Upper lobe of left lung (tissue), 4 donors: ENCODE measurements at regions not wholly inside any gene's neighbourhood (a gene's known extent, or its start where the extent isn't known, plus 50 kb on each side); places are given as distances from the start of the nearest gene placed in this dataset.

Source experiments
- EP300 ChIP-seq, 4 donors: sonication (generic); formaldehyde crosslinking; IDR thresholded peaks; one replicate each; pipeline ENCODE4 v1.5.1; 2017; ENCODE audit warnings: antibody characterized with exemption in 4 of 4, control low read depth in 2 of 4
- POLR2A ChIP-seq, 4 donors: fragments of 450-650 bp; IDR thresholded peaks; one replicate each; pipeline ENCODE4 v1.5.1; 2016 to 2017; ENCODE audit warnings: antibody characterized with exemption in 4 of 4, mild to moderate bottlenecking in 2 of 4
- POLR2AphosphoS5 ChIP-seq, 2 donors: sonication (generic); formaldehyde crosslinking; IDR thresholded peaks; one replicate each; pipeline ENCODE4 v1.5.1; 2017; ENCODE audit warnings: antibody characterized with exemption in 2 of 2
- TF ChIP-seq, protein P1 (sequence below), 6 experiments: fragments of 450-650 bp in 4 of 6; fragments of 200-600 bp in 2 of 6; sonication (generic) in 2 of 6; IDR thresholded peaks; one replicate each; pipeline ENCODE4 v1.5.1; 2016 to 2019; ENCODE audit warnings: antibody characterized with exemption in 6 of 6

DNA sequence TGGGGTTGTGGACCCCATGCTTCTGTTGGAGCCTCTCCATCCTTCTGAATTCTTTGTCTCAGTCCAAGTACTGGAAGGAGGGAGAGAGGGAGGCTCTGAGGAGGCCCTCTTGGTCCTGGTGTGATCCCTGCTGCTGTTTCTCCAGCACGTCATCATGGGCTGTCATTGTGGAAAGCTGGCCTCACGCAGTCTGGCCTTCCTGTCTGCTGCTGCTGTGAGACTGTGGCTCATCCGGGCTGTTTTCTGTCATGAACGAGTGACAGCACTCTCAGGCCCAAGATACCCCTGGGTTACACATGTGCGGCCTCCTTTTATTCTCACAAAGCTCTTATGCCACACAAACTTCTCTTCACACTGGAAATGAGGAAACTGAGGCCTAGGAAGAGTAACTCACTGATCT is 499.3 kb downstream of the CCDC171 start:
- TF ChIP-seq, protein P1, sequence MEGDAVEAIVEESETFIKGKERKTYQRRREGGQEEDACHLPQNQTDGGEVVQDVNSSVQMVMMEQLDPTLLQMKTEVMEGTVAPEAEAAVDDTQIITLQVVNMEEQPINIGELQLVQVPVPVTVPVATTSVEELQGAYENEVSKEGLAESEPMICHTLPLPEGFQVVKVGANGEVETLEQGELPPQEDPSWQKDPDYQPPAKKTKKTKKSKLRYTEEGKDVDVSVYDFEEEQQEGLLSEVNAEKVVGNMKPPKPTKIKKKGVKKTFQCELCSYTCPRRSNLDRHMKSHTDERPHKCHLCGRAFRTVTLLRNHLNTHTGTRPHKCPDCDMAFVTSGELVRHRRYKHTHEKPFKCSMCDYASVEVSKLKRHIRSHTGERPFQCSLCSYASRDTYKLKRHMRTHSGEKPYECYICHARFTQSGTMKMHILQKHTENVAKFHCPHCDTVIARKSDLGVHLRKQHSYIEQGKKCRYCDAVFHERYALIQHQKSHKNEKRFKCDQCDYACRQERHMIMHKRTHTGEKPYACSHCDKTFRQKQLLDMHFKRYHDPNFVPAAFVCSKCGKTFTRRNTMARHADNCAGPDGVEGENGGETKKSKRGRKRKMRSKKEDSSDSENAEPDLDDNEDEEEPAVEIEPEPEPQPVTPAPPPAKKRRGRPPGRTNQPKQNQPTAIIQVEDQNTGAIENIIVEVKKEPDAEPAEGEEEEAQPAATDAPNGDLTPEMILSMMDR (IDR thresholded peaks at IDR 0.05): no peak
- TF ChIP-seq POLR2A (IDR thresholded peaks at IDR 0.05): no peak
- TF ChIP-seq EP300 (IDR thresholded peaks at IDR 0.05): no peak
- no peak for TF ChIP-seq POLR2AphosphoS5 (IDR thresholded peaks at IDR 0.05)
